Ishikawa (cell line): ENCODE measurements at regions not wholly inside any gene's neighbourhood (a gene's known extent, or its start where the extent isn't known, plus 50 kb on each side); places are given as distances from the start of the nearest gene placed in this dataset.

Experiments
- CEBPB ChIP-seq: IDR thresholded peaks from 2 replicates; pipeline ENCODE4 v1.6.1; 2012
- CREB1 ChIP-seq: IDR thresholded peaks from 2 replicates; pipeline ENCODE4 v1.6.1; 2012; ENCODE audit warnings: low read depth
- EGR1 ChIP-seq: IDR thresholded peaks from 2 replicates; pipeline ENCODE4 v1.6.1; 2012
- EP300 ChIP-seq: IDR thresholded peaks from 2 replicates; pipeline ENCODE4 v1.6.1; 2012; ENCODE audit warnings: borderline replicate concordance
- FOXM1 ChIP-seq: IDR thresholded peaks from 2 replicates; pipeline ENCODE4 v1.6.1; 2012; ENCODE audit warnings: low read depth, borderline replicate concordance
- MAX ChIP-seq: IDR thresholded peaks from 2 replicates; pipeline ENCODE4 v1.6.1; 2012
- NFIC ChIP-seq: IDR thresholded peaks from 2 replicates; pipeline ENCODE4 v1.6.1; 2012
- RAD21 ChIP-seq: IDR thresholded peaks from 2 replicates; pipeline ENCODE4 v1.6.1; 2012; ENCODE audit warnings: low read depth
- REST ChIP-seq: IDR thresholded peaks from 2 replicates; pipeline ENCODE4 v1.6.1; 2012; ENCODE audit warnings: low read depth, mild to moderate bottlenecking
- TAF1 ChIP-seq: IDR thresholded peaks from 2 replicates; pipeline ENCODE4 v1.6.1; 2012; ENCODE audit warnings: low read depth, mild to moderate bottlenecking
- TCF12 ChIP-seq: IDR thresholded peaks from 2 replicates; pipeline ENCODE4 v1.6.1; 2012; ENCODE audit warnings: low read depth
- TEAD4 ChIP-seq: IDR thresholded peaks from 2 replicates; pipeline ENCODE4 v1.6.1; 2012
- USF1 ChIP-seq: IDR thresholded peaks from 2 replicates; pipeline ENCODE4 v1.6.1; 2012
- YY1 ChIP-seq: IDR thresholded peaks from 2 replicates; pipeline ENCODE4 v1.6.1; 2012; ENCODE audit warnings: low read depth
- ZBTB7A ChIP-seq: IDR thresholded peaks from 2 replicates; pipeline ENCODE4 v1.6.1; 2012; ENCODE audit warnings: low read depth

GRCh38 chr3:117920253-117920898, 1114.3 kb downstream of the IGSF11 start:
- TF ChIP-seq ZBTB7A (no peak), EGR1 (no peak), TCF12 (no peak), NFIC (peak; percentile 68), MAX (no peak), CREB1 (no peak)

- TF ChIP-seq EGR1 = no peak
- no peak for TF ChIP-seq REST
- TF ChIP-seq NFIC = no peak
- no peak for TF ChIP-seq EP300
- no peak for TF ChIP-seq TEAD4
- TF ChIP-seq CEBPB = no peak
- TF ChIP-seq USF1 = no peak
- no peak for TF ChIP-seq MAX
- no peak for TF ChIP-seq YY1
- no peak for TF ChIP-seq ZBTB7A
- TF ChIP-seq TAF1 = no peak
- TF ChIP-seq FOXM1 = no peak
- no peak for TF ChIP-seq RAD21
- no peak for TF ChIP-seq TCF12
- no peak for TF ChIP-seq CREB1
Measured at GRCh38 chr3:117921411-117921810, 1113.2 kb downstream of the IGSF11 start.

GRCh38 chr3:117922039-117922438, 1112.6 kb downstream of the IGSF11 start:
- TF ChIP-seq MAX = no peak

GRCh38 chr3:117926819-117927218, 1107.8 kb downstream of the IGSF11 start:
- TF ChIP-seq TCF12 (no peak), TEAD4 (no peak), ZBTB7A (no peak), RAD21 (no peak), FOXM1 (no peak), EGR1 (no peak), TAF1 (no peak), CREB1 (no peak), MAX (no peak), YY1 (no peak), USF1 (no peak), CEBPB (no peak), NFIC (no peak), REST (no peak), EP300 (no peak)

- TF ChIP-seq EP300 (no peak), CEBPB (no peak), TCF12 (no peak), RAD21 (no peak), MAX (no peak), REST (no peak), CREB1 (no peak), USF1 (no peak), FOXM1 (no peak), NFIC (no peak), YY1 (no peak), EGR1 (no peak), TEAD4 (no peak), TAF1 (no peak)
Measured at GRCh38 chr3:117927825-117928224, 1106.8 kb downstream of the IGSF11 start.
